ENCODE measurements at regions not wholly inside any gene's neighbourhood (a gene's known extent, or its start where the extent isn't known, plus 50 kb on each side); places are given as distances from the start of the nearest gene placed in this dataset.

DNA sequence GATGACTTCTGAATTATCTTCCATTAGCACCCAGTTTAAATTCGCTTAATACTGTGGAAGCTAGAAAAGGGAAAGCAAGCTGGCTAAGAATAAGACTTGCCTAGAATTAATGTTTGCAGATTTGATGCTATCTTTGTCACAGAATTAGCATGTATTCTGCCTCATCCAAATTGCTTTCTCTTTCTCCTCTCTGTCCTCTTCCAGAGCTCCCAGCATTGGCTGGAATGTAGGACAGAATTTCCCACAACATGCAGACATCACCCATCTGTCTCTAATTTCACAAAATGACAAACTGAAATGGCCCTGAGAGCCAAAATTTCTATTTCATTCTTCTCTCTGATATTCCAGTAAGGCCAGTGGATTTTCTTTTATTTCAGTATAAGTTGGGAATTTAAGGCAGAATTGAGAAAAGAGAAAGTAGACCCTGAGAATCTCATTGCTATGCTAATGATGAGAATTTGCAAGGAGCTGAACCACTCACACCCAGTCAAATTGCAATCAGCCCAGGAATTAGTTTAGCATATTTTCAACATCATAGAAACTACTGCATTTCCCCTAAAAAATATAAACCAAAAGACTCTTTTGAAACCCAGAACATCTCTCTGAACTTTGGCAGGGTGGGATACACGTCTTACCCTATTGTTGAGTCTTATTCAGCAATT, 188.8 kb downstream of the RCHY1 start:
- TF ChIP-seq, protein P1, sequence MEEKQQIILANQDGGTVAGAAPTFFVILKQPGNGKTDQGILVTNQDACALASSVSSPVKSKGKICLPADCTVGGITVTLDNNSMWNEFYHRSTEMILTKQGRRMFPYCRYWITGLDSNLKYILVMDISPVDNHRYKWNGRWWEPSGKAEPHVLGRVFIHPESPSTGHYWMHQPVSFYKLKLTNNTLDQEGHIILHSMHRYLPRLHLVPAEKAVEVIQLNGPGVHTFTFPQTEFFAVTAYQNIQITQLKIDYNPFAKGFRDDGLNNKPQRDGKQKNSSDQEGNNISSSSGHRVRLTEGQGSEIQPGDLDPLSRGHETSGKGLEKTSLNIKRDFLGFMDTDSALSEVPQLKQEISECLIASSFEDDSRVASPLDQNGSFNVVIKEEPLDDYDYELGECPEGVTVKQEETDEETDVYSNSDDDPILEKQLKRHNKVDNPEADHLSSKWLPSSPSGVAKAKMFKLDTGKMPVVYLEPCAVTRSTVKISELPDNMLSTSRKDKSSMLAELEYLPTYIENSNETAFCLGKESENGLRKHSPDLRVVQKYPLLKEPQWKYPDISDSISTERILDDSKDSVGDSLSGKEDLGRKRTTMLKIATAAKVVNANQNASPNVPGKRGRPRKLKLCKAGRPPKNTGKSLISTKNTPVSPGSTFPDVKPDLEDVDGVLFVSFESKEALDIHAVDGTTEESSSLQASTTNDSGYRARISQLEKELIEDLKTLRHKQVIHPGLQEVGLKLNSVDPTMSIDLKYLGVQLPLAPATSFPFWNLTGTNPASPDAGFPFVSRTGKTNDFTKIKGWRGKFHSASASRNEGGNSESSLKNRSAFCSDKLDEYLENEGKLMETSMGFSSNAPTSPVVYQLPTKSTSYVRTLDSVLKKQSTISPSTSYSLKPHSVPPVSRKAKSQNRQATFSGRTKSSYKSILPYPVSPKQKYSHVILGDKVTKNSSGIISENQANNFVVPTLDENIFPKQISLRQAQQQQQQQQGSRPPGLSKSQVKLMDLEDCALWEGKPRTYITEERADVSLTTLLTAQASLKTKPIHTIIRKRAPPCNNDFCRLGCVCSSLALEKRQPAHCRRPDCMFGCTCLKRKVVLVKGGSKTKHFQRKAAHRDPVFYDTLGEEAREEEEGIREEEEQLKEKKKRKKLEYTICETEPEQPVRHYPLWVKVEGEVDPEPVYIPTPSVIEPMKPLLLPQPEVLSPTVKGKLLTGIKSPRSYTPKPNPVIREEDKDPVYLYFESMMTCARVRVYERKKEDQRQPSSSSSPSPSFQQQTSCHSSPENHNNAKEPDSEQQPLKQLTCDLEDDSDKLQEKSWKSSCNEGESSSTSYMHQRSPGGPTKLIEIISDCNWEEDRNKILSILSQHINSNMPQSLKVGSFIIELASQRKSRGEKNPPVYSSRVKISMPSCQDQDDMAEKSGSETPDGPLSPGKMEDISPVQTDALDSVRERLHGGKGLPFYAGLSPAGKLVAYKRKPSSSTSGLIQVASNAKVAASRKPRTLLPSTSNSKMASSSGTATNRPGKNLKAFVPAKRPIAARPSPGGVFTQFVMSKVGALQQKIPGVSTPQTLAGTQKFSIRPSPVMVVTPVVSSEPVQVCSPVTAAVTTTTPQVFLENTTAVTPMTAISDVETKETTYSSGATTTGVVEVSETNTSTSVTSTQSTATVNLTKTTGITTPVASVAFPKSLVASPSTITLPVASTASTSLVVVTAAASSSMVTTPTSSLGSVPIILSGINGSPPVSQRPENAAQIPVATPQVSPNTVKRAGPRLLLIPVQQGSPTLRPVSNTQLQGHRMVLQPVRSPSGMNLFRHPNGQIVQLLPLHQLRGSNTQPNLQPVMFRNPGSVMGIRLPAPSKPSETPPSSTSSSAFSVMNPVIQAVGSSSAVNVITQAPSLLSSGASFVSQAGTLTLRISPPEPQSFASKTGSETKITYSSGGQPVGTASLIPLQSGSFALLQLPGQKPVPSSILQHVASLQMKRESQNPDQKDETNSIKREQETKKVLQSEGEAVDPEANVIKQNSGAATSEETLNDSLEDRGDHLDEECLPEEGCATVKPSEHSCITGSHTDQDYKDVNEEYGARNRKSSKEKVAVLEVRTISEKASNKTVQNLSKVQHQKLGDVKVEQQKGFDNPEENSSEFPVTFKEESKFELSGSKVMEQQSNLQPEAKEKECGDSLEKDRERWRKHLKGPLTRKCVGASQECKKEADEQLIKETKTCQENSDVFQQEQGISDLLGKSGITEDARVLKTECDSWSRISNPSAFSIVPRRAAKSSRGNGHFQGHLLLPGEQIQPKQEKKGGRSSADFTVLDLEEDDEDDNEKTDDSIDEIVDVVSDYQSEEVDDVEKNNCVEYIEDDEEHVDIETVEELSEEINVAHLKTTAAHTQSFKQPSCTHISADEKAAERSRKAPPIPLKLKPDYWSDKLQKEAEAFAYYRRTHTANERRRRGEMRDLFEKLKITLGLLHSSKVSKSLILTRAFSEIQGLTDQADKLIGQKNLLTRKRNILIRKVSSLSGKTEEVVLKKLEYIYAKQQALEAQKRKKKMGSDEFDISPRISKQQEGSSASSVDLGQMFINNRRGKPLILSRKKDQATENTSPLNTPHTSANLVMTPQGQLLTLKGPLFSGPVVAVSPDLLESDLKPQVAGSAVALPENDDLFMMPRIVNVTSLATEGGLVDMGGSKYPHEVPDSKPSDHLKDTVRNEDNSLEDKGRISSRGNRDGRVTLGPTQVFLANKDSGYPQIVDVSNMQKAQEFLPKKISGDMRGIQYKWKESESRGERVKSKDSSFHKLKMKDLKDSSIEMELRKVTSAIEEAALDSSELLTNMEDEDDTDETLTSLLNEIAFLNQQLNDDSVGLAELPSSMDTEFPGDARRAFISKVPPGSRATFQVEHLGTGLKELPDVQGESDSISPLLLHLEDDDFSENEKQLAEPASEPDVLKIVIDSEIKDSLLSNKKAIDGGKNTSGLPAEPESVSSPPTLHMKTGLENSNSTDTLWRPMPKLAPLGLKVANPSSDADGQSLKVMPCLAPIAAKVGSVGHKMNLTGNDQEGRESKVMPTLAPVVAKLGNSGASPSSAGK (IDR thresholded peaks at IDR 0.05) = no peak
- TF ChIP-seq HEY1 (CRISPR knock-in tag; IDR thresholded peaks at IDR 0.05; ENCODE audit: borderline replicate concordance) = no peak
- H3K4me2 ChIP-seq (ENCODE audit: insufficient read depth, low read length) = no peak overlapping the region
- H3K9me1 ChIP-seq (ENCODE audit: control insufficient read depth, insufficient read depth, low read length) = no peaks in the 10 kb centered on the region
- H3K9me3 ChIP-seq (replicated peaks; ENCODE audit: control insufficient read depth, insufficient read depth, low read depth, low read length) = no peaks in the 10 kb centered on the region
- ATAC-seq (no peak), DNase-seq (ENCODE audit: extremely low read depth in 1 of 4, low spot score in 3 of 4) (no peak), FAIRE-seq (no peak)
- no peaks in the 10 kb centered on the region for H3K4me1 ChIP-seq (replicated peaks in 1 of 2; ENCODE audit: control insufficient read depth in 2 of 2, insufficient read depth in 2 of 2, low read length in 2 of 2)
- POLR2A ChIA-PET = no interaction called here
- BruUV-seq (replicated peaks) = no TSS peak
- H3K27ac ChIP-seq (ENCODE audit: extremely low read depth, low read depth, low read length) = no peak overlapping the region
- in situ Hi-C loops (cut with MboI) (no loop called here), intact Hi-C loops (cut with micrococcal nuclease) (no loop called here)
- H3K79me2 ChIP-seq (ENCODE audit: control insufficient read depth, insufficient read depth, low read length) = no peaks in the 10 kb centered on the region
- H3K27me3 ChIP-seq (ENCODE audit: control insufficient read depth in 2 of 2, insufficient read depth in 2 of 2, low read length in 2 of 2) = no peaks in the 10 kb centered on the region
- WGBS (ENCODE audit: insufficient coverage, low coverage, missing lambda C conversion rate) = 0% methylated on average over 2 of the region's 2 CpGs
- H3K36me3 ChIP-seq (ENCODE audit: control insufficient read depth, insufficient read depth, low read length) = no peaks in the 10 kb centered on the region
- H2AFZ ChIP-seq (ENCODE audit: low read depth, low read length) = no peak overlapping the region
- no peak overlapping the region for H3K9ac ChIP-seq (ENCODE audit: insufficient read depth in 1 of 2, low read depth in 2 of 2, low read length in 2 of 2)
- CTCF ChIA-PET (ENCODE audit: low intra/inter-chr PET ratio) = no interaction called here
- H3K4me3 ChIP-seq = no peak overlapping the region
- no peaks in the 10 kb centered on the region for H4K20me1 ChIP-seq (replicated peaks; ENCODE audit: control insufficient read depth, insufficient read depth, low read length)
